ENCODE measurements at regions not wholly inside any gene's neighbourhood (a gene's known extent, or its start where the extent isn't known, plus 50 kb on each side); places are given as distances from the start of the nearest gene placed in this dataset.
"Not testable (repeated sequence)": the region's sequence is repeated elsewhere in the genome, so short reads cannot be mapped to it uniquely, and the experiment has no call there.

DNA sequence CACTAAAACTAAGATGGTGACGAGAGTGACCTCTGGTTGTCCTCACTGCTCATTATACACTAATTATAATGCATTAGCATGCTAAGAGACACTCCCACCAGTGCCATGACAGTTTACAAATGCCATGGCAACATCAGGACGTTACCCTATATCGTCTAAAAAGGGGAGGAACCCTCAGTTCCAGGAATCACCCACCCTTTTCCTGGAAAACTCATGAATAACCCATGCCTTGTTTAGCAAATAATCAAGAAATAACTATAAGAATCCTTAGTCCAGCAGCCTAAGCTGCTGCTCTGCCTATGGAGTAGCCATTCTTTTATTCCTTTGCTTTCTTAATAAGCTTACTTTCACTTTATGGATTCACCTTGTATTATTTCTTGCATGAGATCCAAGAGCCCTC, 432.1 kb downstream of the ZNF536 start:
- TF ChIP-seq, protein P1, sequence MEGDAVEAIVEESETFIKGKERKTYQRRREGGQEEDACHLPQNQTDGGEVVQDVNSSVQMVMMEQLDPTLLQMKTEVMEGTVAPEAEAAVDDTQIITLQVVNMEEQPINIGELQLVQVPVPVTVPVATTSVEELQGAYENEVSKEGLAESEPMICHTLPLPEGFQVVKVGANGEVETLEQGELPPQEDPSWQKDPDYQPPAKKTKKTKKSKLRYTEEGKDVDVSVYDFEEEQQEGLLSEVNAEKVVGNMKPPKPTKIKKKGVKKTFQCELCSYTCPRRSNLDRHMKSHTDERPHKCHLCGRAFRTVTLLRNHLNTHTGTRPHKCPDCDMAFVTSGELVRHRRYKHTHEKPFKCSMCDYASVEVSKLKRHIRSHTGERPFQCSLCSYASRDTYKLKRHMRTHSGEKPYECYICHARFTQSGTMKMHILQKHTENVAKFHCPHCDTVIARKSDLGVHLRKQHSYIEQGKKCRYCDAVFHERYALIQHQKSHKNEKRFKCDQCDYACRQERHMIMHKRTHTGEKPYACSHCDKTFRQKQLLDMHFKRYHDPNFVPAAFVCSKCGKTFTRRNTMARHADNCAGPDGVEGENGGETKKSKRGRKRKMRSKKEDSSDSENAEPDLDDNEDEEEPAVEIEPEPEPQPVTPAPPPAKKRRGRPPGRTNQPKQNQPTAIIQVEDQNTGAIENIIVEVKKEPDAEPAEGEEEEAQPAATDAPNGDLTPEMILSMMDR (conservative IDR thresholded peaks at IDR 0.05 in 1 of 2, IDR thresholded peaks at IDR 0.05 in 1 of 2; ENCODE audit: low read depth in 1 of 2, low read length in 2 of 2), result not testable (repeated sequence)
- not testable (repeated sequence) for TF ChIP-seq EZH2 (IDR thresholded peaks at IDR 0.05; ENCODE audit: low read length, missing control alignments)

Data from fibroblast of lung (primary cell).